Islet of Langerhans (tissue), 1 donor: ENCODE measurements at regions not wholly inside any gene's neighbourhood (a gene's known extent, or its start where the extent isn't known, plus 50 kb on each side); places are given as distances from the start of the nearest gene placed in this dataset.

Source experiments
- FAIRE-seq: peaks from one replicate; lab custom pipeline; 2011; peaks lifted over from hg19 to GRCh38; lab: Jason Lieb, UNC

DNA sequence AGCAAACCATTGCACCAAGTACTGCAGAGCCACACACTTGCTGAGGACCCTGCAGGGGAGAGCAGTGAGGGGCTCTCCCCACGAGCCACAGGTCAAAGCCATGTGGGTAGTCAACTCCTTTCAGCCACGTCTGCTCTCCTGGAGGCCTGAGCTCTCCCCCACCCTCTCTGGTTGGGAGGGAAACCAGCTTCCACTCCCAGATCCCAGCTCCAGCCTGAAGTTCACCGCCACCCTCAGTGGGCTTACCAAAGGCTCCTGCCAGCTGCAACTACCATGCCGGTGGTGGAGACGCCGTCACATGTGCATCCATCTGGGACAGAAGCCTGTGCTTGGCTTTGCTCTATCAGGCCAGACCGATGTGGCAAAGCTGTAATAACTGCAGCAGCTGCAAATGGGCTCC is 521.5 kb upstream of the RAB6C start:
- FAIRE-seq, result no peak

DNA sequence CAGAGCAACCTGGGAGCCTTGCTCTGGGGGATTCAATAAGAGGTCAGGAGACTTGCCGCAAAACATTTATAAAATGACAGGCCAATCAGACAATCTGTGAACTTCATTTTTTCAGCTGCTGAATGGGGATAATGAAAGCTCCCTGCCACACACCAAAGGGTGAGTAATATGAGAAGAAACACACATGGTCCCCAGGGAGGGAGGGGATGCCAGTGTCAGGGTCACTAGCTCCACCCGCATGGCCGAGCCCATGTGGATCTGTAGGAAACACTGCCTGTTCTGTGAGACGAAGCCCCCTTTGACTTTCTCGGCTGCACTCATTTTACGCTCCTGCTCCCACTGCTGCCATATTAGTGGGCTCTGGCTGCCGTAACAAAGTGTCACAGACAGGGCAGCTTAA is 521.0 kb upstream of the RAB6C start:
- FAIRE-seq, result no peak

DNA sequence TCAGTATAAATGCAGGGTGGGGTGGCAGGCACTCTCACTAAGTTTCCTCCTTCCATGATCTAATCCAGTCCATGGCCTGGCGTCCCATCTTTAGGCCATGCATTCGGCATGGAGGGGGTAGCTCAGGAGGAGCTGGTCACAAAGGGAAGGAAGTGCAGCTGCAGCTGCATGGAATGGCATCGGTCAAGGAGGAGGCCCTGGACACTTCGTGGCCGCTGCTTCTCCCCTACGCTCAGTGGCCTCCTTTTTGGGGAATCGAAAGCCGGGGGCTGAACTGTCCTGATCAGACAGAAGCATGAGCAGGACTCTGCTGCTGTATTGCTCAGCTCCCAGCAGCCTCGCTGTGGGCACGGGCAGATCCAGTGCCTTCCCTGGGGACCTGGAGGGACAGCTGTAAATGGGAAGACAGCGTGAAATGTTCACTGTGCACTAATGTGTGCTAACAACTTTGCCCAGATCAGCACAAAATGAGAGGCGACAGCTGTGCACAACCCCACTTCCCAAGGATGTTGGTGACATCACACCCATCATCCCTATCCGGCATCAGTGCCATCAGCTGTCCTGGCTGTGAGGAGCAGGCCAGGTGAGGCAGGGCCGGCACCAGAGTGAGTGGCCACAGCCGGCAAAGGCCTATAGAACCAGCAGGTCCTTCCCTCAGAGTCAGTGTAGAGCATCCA is 520.1 kb upstream of the RAB6C start:
- no peak for FAIRE-seq

DNA sequence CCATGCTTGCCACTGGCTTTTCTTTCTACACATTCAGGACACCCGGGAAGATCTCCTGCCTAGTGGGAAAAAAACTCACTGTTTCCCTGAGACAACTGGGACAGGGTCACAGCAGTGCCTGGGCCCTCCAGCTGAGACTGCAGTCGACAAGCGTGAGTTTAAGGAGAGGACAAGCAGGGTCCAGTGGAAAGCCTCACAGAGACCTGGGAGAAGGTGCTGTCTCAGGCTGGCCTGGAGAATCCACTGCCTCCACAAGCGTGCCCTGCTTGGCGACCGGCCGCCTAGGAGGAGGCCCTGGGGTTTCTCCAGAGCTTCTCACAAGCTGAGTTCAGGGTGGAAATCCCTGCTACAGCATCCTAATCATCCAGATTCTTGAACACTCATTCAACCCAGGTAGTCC is 519.6 kb upstream of the RAB6C start:
- FAIRE-seq, result no peak

DNA sequence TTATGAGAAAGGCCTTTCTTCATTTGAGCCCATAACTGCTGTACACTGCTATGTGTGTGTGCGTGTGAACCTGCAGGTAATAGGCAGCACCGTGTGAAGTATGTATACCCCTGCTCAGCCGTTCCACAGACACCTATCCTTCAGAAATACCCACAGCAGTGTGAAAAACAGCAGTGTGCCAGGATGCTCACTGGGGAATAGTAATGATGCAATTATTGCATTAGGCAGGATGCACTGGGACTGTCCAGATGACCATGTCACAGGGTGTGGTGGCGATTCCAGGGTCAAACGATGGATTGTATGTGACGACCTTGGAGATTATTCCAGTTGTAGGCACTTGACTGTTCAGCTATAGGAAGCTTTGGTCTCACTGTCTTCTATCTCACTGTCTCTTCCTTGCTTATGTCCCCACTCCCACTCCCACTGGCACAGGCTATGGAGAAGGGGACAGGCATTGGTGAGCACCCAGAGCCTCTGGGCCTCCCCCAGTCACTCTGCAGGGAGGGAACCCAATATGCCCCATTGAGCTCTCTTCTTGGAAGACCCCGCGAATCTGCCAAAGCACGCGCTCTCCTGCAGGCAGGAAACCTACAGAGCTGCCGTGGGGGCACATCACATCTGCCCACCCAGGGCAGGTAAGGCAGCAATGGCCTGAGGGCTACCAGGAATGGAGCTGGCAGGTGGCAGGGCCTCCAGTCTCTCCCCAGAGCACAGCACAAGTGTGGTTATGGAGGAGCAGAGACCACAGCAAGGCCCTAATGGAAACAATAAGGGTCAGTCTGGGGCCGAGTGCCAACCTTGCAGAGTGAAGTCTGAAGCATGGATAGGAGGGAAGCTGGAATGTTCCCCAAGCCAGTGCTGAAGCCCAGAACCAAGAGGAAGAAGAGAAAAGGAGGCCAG is 518.9 kb upstream of the RAB6C start:
- no peak for FAIRE-seq

DNA sequence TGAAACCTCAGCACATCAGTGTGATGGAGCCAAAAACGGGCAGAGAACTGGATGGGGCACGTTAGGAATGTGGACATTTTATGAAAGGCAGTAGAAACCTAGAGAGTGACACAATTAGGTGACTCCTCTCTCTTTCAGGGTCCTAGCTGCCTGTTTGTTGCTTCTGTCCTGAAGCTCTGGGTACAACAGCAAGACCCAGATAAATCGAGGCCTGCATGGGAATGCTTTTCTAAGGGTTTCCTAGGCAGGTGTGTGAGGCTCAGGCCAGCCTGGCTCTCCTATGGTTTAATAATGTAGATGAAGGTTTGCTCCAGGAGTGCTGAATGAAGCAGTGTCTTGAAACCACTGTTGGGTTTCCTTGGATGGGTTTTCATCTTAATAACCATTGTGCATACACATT is 517.1 kb upstream of the RAB6C start:
- no peak for FAIRE-seq

DNA sequence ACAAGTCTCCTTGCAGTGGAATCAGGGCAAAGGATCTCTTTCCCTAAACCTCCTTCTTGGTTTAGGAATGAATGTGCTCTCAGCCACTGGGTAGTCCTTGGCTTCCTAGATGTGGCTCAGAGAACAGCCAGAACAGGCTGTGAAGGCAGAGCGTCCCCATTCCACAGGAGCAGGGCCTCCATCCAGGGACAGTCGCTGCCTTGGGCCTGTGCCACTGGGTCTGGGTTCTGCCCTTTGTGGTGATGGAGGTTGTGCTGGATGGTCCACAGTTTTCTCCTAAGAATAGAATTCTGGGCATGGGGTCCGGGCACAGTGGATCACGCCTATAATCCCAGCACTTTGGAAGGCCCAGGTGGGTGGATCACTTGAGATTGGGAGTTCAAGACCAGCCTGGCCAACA is 516.5 kb upstream of the RAB6C start:
- no peak for FAIRE-seq

DNA sequence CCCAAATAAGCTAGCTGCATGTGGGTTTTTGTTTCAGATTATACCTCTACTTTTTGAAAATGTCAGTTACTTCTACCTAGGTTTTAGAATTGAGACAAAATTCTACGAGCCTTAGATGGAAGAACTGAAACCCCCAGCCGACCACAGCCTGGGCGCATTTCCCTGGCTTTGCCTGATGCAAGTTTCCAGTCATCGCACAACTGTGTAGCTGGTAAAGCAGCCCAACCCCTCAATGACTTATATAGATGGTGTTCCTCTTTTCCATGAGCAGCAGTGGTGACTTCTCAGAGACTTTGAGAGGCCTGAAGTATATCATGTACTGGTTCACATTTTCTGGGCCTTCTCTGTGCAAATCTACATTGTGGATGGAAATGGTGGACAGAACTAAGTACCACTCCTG is 515.4 kb upstream of the RAB6C start:
- no peak for FAIRE-seq

DNA sequence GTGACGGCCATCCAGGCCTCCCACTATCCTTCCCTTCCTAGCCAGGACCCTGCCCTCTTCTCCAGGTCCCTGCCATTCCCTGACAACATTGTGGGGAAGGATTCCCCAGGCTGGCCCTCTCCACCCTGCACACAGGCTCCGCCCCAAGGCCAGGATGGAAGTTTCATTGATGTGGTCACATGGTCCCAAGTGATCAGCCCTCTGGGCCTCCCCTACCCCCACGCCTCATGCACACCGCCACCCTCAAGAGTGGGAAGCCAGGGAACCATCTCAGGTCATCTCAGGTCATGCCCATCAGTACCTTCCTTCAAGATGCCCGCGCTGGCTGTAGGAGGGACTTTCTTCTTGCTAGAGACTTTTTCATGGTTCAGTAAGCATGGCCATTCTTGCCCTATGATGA is 514.8 kb upstream of the RAB6C start:
- FAIRE-seq, result no peak

DNA sequence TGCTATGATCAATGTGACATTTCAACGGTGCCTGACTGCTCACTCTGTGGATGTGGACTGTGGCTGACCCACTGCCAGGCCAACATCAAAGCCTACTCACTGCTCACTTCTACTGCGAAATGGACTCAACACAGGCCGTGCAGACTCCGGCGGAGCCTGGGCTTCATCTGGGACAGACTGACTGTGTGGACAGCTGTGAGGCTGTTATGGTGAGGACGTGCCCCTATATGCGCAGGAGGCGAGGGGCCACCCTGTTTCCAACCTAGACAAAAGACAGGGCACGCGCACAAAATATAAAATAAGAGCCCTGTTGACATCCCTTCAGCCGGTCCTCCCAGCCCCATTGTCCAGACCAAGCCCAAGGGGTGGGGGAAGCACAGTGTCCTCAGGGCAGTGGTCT is 514.4 kb upstream of the RAB6C start:
- no peak for FAIRE-seq

DNA sequence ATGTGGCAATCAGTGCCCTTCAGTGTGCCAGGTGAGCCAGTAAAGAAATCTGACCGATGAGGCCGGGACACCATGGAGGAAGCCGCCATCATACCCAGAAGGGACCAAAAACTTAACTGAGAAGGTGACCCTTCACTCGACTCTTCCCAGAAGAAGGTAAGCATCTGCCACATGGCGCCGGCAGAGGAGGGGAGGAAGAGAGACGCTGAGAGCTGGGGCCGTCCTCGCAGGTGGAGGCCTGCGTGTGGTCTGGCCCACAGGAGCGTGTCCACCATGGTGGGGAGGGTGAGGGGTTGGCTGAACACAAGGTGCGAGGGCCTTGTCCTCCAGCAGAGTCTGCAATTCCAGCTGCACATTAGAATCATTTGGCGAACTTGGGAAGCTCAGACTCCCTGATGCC is 513.1 kb upstream of the RAB6C start:
- no peak for FAIRE-seq

DNA sequence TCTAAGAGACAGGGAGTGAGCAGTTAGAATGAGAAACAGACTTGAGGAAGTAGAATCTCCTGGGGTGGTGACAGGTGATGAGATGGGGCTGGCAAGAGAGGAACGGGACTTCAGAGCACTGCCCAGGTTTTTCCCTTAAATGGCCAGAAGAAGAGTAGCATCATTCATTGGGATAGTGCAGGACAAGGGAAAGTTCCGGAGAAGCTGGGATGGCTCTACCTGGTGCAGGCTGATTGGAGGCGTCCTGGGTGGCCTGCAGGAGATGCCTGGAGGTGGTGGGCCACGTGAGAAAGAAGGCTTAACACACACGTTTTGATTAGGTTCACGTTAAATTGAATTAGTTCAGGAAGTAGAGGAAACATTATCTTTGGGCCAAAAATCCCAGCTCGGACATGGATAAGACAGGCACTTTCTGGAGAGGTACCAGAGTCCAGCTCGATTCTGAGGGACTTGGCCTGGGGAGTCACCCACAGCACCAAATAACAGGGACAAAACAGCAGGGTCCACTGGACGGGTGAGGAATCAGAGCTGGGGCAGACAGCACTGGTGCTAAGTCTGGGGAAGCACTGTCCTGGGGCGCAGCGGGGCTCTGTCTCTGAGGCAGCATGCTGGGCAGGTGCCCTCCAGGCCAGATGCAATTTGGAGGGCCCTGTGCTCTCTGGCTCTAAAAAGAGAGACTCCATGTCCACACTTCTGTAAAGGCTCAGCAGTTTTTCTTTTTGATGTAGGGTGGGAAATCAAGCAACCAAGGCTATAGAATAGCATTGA is 512.3 kb upstream of the RAB6C start:
- no peak for FAIRE-seq

DNA sequence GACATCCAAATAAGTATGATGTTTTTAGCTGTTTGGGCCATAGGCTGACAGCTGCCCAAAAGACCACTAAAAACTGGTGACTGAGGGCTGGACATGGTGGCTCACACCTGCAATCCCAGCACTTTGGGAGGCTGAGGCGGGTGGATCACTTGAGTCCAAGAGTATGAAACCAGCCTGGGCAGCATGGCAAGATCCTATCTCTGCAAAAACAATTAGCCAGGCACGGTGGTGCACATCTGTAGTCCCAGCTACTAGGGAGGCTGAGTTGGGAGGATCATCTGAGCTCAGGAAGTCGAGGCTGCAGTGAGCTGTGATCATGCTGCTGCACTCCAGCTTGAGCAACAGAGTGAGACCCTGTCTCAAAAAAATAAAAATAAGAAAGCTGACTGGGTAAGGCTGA is 511.5 kb upstream of the RAB6C start:
- no peak for FAIRE-seq

DNA sequence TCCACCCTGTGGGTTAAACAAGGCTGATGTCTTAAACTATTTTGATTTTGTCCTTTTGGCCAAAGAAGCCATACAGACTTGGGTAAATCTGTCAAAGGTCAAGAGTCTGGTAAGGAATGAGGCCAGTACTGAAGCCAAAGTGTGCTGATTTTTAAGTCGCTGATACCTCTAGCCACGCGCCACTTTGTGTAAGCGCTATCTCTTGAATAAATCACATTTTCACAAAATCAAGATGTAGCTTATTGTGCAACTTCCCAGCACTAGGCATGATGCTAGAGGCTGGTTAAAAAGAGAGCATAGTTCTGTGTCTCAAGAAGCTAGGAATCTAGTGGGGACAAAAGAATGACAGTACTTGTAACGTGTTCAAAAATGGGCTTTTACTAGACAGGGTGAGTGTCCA is 510.6 kb upstream of the RAB6C start:
- no peak for FAIRE-seq

DNA sequence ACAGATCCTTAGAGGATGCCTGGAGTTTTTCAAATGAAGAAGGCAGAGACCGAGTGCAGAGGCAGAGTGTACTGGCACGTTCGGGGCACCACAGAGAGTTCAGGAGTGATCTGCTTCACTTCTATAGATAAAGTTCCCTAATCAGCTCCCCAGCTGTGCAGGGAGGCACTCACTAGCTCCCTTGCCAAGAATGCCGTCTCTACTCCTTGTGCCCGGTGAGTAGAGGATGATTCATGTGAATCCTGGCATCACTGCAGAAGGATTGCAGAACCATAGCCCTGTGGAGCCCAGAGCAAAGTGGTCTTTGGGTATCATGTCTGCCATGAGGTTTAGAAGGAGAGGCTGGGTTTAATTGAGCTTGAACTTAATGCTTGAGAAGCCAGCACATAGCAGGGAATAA is 510.1 kb upstream of the RAB6C start:
- no peak for FAIRE-seq

DNA sequence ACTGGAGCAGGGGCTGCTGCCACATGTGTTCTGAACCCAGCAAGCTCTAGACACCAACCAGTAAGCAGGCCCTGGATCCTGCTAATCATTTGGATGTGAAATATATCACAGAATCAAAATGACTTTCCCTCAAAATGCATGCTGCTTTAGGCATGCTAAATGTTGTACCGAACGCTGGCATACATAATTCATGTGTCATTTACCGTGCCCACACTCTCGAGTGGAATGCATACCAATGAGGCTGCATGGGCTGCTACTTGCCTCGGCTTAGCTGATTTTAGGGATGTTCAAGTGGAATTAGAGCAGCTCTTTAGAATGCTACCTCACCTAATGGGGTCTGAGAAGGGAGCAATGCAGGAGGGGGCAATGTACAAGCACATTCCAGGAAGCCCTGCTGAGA is 509.6 kb upstream of the RAB6C start:
- FAIRE-seq, result no peak

DNA sequence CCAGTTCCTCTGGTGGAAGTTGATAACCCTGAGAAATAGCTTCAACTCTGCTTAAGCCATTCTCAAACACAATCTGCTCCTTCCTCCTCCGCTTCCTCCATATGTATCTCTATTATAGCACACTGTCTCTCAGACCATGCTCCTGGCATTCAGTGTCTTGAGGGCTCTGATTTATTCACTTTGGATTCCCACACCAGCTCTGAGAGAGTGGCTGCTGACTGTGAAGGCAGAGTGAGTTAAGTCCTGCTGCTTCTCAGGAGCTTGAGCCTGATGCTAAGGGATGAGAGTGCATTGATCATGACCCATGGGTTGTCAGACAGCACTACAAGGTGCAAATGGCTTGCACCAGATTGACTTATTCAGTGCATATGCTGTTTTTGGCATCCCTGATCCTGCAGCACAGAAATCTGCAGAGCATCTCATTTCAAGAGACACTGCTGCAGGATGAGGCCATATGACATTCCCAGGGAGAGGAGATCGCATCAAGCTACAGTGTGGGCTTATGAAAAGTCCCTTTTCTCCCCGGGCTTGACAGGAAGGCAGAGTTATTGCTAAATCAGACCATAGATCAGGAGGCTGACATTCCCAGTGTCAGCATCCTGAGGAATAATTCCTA is 500.5 kb upstream of the RAB6C start:
- no peak for FAIRE-seq

DNA sequence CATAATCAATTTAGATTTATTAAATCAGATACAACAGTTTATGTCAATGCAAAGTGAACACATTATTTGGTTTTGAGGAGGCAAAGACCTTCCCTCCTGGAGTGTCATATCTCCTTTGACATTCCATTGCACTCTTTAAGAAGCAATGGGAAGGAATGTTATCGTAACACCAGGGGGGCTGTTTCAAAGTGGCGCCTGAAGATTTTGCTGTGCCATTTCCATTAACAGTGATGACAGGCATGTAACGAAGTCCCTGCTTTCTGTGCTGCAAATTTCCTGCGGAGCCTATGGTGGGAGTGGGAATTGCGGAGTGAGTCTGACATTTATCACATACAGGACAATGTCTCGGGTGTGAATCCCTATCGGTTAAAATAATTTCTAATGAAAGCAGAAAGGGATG is 499.6 kb upstream of the RAB6C start:
- no peak for FAIRE-seq

DNA sequence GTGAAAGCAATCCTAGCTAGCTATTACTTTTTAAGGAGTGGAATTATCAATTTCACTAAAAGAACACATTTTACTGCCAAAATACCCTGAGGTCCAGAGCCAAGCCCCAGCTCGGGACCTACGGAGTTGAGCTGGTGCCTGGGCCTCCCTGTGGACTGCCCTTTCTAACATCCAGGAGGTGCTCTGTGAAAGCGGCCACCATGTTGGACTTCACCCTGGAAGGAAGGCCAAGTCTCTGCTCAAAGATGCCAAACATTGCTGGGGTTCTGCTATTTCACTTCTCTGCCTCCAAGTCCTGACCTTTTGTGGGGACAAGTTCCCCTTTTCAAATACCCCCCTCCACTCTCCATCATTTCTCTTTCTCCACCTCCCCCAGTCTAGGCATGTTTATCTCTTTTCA is 498.7 kb upstream of the RAB6C start:
- FAIRE-seq, result no peak

DNA sequence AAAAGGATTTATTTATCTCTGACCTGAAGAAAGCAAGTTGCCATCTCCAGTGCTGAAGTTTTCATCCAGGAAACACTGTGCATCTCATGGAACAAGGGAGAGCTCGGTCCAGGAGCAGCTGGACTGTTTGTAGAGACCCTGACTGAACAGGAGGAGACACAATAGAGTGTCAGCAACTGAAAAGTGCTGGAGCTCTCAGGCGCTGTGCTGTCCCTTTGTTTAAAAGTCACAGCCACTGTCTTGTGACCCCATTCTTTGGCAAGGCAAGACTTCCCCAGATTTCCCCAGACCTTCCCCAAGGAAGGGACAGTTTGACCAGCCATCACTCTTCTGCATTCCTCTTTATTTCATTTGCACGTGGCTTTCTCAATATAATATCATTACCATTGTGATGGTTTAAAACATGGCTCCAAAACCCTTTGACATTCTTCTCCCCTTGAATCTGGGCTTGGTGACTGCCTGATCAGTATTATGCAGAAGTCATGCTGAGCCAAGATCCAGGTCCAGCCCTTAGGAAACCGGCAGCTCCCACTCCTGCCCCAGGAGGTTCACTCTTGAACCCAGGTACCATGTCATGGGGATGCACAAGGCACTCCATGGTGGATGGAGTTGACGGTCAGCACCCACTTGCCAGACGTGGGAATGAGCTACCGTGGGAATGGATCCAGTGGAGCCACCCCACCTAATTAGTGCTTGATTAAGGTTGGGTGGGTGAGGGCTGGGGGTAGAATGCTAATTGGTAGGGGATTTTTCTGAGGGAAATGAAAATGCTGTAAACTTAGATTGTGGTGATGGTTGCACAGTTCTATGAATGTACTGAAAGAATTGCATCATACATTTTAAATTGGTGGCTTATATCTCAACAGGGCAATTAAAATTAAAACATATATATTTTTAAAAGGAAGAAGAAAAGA is 497.9 kb upstream of the RAB6C start:
- FAIRE-seq, result no peak

DNA sequence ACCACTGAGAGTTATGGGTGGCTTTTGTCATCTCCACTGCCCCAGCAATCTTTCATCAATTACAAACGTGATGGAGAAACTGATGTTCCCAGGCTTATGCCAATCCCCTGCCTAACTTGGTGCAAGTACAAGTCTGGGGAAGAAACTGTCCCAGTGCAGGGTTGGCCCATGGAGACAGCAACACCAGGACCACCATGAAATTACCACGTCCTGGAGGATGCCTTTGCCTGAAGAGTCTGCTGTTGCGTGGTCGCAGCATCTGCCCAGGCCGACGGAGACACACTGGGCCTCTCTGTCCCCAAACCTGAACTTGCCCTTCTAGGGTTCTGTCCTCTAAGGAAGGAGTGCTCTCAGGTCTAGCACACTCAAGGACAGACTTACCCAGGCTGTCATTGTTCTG is 496.8 kb upstream of the RAB6C start:
- no peak for FAIRE-seq

DNA sequence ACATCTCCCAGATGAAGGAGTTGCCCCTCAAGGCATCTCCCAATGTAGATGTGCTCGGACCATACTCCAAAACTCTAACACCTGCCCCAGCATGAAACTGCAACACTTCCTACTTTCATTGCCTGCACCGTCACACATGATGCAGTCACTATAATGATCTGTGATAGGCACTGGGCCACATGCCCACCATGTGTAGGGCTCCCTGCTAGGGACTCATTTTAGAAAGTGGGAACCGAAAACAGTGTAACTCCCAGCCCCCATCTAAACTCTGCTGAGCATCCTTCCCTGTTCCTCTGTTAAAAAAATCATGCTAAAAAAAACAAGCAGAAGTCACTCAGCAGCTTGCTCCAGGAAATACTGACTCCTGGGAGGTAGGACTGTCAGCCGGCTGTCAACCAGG is 496.1 kb upstream of the RAB6C start:
- no peak for FAIRE-seq
